ENCODE measurements at regions not wholly inside any gene's neighbourhood (a gene's known extent, or its start where the extent isn't known, plus 50 kb on each side); places are given as distances from the start of the nearest gene placed in this dataset.

- TF ChIP-seq, protein P1, sequence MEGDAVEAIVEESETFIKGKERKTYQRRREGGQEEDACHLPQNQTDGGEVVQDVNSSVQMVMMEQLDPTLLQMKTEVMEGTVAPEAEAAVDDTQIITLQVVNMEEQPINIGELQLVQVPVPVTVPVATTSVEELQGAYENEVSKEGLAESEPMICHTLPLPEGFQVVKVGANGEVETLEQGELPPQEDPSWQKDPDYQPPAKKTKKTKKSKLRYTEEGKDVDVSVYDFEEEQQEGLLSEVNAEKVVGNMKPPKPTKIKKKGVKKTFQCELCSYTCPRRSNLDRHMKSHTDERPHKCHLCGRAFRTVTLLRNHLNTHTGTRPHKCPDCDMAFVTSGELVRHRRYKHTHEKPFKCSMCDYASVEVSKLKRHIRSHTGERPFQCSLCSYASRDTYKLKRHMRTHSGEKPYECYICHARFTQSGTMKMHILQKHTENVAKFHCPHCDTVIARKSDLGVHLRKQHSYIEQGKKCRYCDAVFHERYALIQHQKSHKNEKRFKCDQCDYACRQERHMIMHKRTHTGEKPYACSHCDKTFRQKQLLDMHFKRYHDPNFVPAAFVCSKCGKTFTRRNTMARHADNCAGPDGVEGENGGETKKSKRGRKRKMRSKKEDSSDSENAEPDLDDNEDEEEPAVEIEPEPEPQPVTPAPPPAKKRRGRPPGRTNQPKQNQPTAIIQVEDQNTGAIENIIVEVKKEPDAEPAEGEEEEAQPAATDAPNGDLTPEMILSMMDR (IDR thresholded peaks at IDR 0.05), result no peak
- no peak for TF ChIP-seq POLR2A (IDR thresholded peaks at IDR 0.05)
- no peak for TF ChIP-seq POLR2AphosphoS5 (IDR thresholded peaks at IDR 0.05)
- no peak for TF ChIP-seq EP300 (IDR thresholded peaks at IDR 0.05)
Observed at GRCh38 chr2:157032017-157032416, 225.5 kb upstream of the GALNT5 start.

All from sigmoid colon (tissue), 4 donors.